Naive thymus-derived CD4-positive, alpha-beta T cell (primary cell): ENCODE measurements at regions not wholly inside any gene's neighbourhood (a gene's known extent, or its start where the extent isn't known, plus 50 kb on each side); places are given as distances from the start of the nearest gene placed in this dataset.

Experiments
- ATAC-seq: fragments of 150-1000 bp; cut with Tn5 transposase; 2 replicates; pipeline ENCODE4 v1.10.0; 2021; ENCODE audit warnings: mild to moderate bottlenecking, moderate library complexity
- CTCF ChIA-PET: fragments of 350-600 bp; sonication (Branson Sonifier 250); formaldehyde crosslinking; loops from one replicate; lab custom pipeline; 2021; ENCODE audit warnings: antibody characterized with exemption; lab: Charles Lee
- POLR2A ChIA-PET: fragments of 350-600 bp; sonication (Branson Sonifier 250); formaldehyde crosslinking; loops from one replicate; lab custom pipeline; 2021; ENCODE audit warnings: antibody characterized with exemption, inconsistent platforms; lab: Charles Lee
- DNase-seq, 9 donors: peaks; one replicate each; pipeline versions ENCODE4 v3.0.0 to v3.0.0-alpha.2; 2020 to 2022; ENCODE audit warnings: mixed read lengths in 1 of 9
- H3K27ac ChIP-seq: one replicate; pipeline ENCODE4 v1.7.0; 2013; ENCODE audit warnings: mild to moderate bottlenecking, low read depth, low read length, moderate library complexity
- H3K27me3 ChIP-seq, 2 donors: one replicate each; pipeline ENCODE4 v1.7.0; 2013; ENCODE audit warnings: low read length in 2 of 2, mild to moderate bottlenecking in 2 of 2, moderate library complexity in 2 of 2; ENCODE audit not compliant: control insufficient read depth in 2 of 2, insufficient read depth in 2 of 2
- H3K36me3 ChIP-seq, 3 experiments: 1 replicate in 2 of 3; 2 replicates in 1 of 3; pipeline ENCODE4 v1.7.0; 2013; ENCODE audit warnings: low read length in 3 of 3, mild to moderate bottlenecking in 3 of 3, moderate library complexity in 1 of 3; ENCODE audit not compliant: insufficient read depth in 3 of 3, control insufficient read depth in 2 of 3
- H3K4me1 ChIP-seq, 2 donors: one replicate each; pipeline ENCODE4 v1.7.0; 2013; ENCODE audit warnings: low read length in 2 of 2, mild to moderate bottlenecking in 2 of 2, moderate library complexity in 1 of 2; ENCODE audit not compliant: control insufficient read depth in 2 of 2, insufficient read depth in 2 of 2
- H3K4me3 ChIP-seq: 2 replicates; pipeline ENCODE4 v1.7.0; 2013; ENCODE audit warnings: mild to moderate bottlenecking, low read length
- H3K9me3 ChIP-seq, 3 experiments: 1 replicate in 2 of 3; 2 replicates in 1 of 3; pipeline ENCODE4 v1.7.0; 2013; ENCODE audit warnings: low read length in 3 of 3; ENCODE audit not compliant: control insufficient read depth in 2 of 3
- H3K27ac Mint-ChIP-seq, 9 donors: one replicate each; pipeline ENCODE4 v1.8.0; 2020 to 2022; ENCODE audit warnings: mixed read lengths in 9 of 9, mild to moderate bottlenecking in 8 of 9, moderate library complexity in 5 of 9, inconsistent platforms in 2 of 9
- H3K27me3 Mint-ChIP-seq, 5 donors: one replicate each; pipeline ENCODE4 v1.8.0; 2021 to 2022; ENCODE audit warnings: mixed read lengths in 5 of 5, mild to moderate bottlenecking in 1 of 5
- H3K36me3 Mint-ChIP-seq, 5 donors: one replicate each; pipeline ENCODE4 v1.8.0; 2020 to 2022; ENCODE audit warnings: mixed read lengths in 5 of 5, mild to moderate bottlenecking in 3 of 5, inconsistent platforms in 1 of 5
- H3K4me1 Mint-ChIP-seq, 7 donors: one replicate each; pipeline ENCODE4 v1.8.0; 2020 to 2022; ENCODE audit warnings: mixed read lengths in 7 of 7, mild to moderate bottlenecking in 3 of 7, inconsistent platforms in 1 of 7
- H3K4me3 Mint-ChIP-seq, 10 donors: one replicate each; pipeline ENCODE4 v1.8.0; 2020 to 2022; ENCODE audit warnings: mild to moderate bottlenecking in 10 of 10, mixed read lengths in 10 of 10, moderate library complexity in 6 of 10, inconsistent platforms in 2 of 10
- H3K9me3 Mint-ChIP-seq, 11 donors: one replicate each; pipeline ENCODE4 v1.8.0; 2020 to 2022; ENCODE audit warnings: mixed read lengths in 11 of 11, mild to moderate bottlenecking in 4 of 11, inconsistent platforms in 1 of 11, moderate library complexity in 1 of 11
- intact Hi-C, 2 donors: fragments of 100-400 bp; cut with micrococcal nuclease; formaldehyde crosslinking; loops; one replicate each; pipeline ENCODE4 v1.15.1; 2023

GRCh38 chr3:99012051-99012450 lies 110.6 kb upstream of the DCBLD2 start:
- ChIA-PET CTCF (no interaction called here), POLR2A (no interaction called here)
- Mint-ChIP-seq H3K9me3 (peaks cover 0 to 4% (median 0%) of the 10 kb centered on the region in 11 donors), H3K27ac (no peak overlapping the region), H3K4me3 (no peak overlapping the region), H3K4me1 (no peaks in the 10 kb centered on the region), H3K27me3 (peaks cover 0 to 13% (median 9%) of the 10 kb centered on the region in 5 donors), H3K36me3 (peaks cover 0 to 4% (median 0%) of the 10 kb centered on the region in 5 donors)
- Histone ChIP-seq H3K4me1 (no peaks in the 10 kb centered on the region), H3K36me3 (no peaks in the 10 kb centered on the region), H3K27me3 (no peaks in the 10 kb centered on the region), H3K9me3 (no peaks in the 10 kb centered on the region), H3K27ac (no peak overlapping the region), H3K4me3 (no peak overlapping the region)
- intact Hi-C loops, result no loop called here
- no peak for ATAC-seq
- no peak for DNase-seq

- no peaks in the 10 kb centered on the region for H3K4me1 ChIP-seq
- no peak overlapping the region for H3K27ac Mint-ChIP-seq
- intact Hi-C loops, result no loop called here
- H3K27me3 Mint-ChIP-seq, result peaks cover 2 to 13% (median 9%) of the 10 kb centered on the region in 5 donors
- no peak overlapping the region for H3K4me3 Mint-ChIP-seq
- ChIA-PET CTCF (no interaction called here), POLR2A (no interaction called here)
- peaks cover 0 to 4% (median 0%) of the 10 kb centered on the region in 5 donors for H3K36me3 Mint-ChIP-seq
- ATAC-seq (no peak), DNase-seq (no peak)
- no peak overlapping the region for H3K4me3 ChIP-seq
- no peaks in the 10 kb centered on the region for H3K36me3 ChIP-seq
- H3K4me1 Mint-ChIP-seq, result no peaks in the 10 kb centered on the region
- H3K27ac ChIP-seq, result no peak overlapping the region
- H3K27me3 ChIP-seq, result no peaks in the 10 kb centered on the region
- H3K9me3 Mint-ChIP-seq, result peaks cover 0 to 5% (median 0%) of the 10 kb centered on the region in 11 donors
- H3K9me3 ChIP-seq, result no peaks in the 10 kb centered on the region
These were observed 108.4 kb upstream of the DCBLD2 start for GRCh38 chr3:99009851-99010250.

GRCh38 chr3:99006686-99007085 lies 105.2 kb upstream of the DCBLD2 start:
- Mint-ChIP-seq H3K27ac (no peak overlapping the region), H3K4me3 (no peak overlapping the region), H3K27me3 (peaks cover 2 to 16% (median 14%) of the 10 kb centered on the region in 5 donors), H3K4me1 (no peaks in the 10 kb centered on the region), H3K9me3 (peaks cover 0 to 11% (median 1%) of the 10 kb centered on the region in 11 donors), H3K36me3 (peaks cover 0 to 4% (median 0%) of the 10 kb centered on the region in 5 donors)
- Histone ChIP-seq H3K4me3 (no peak overlapping the region), H3K9me3 (no peaks in the 10 kb centered on the region), H3K27me3 (no peaks in the 10 kb centered on the region), H3K36me3 (no peaks in the 10 kb centered on the region), H3K27ac (no peak overlapping the region), H3K4me1 (no peaks in the 10 kb centered on the region)
- intact Hi-C loops, result no loop called here
- ChIA-PET CTCF (no interaction called here), POLR2A (no interaction called here)
- ATAC-seq (no peak), DNase-seq (no peak)

GRCh38 chr3:98999675-99000074 lies 98.2 kb upstream of the DCBLD2 start:
- ChIA-PET CTCF (no interaction called here), POLR2A (no interaction called here)
- no peaks in the 10 kb centered on the region for H3K9me3 ChIP-seq
- ATAC-seq, result no peak
- no peaks in the 10 kb centered on the region for H3K4me1 ChIP-seq
- no peaks in the 10 kb centered on the region for H3K36me3 ChIP-seq
- no peaks in the 10 kb centered on the region for H3K27me3 ChIP-seq
- Mint-ChIP-seq H3K36me3 (no peaks in the 10 kb centered on the region), H3K9me3 (peaks cover 0 to 15% (median 1%) of the 10 kb centered on the region in 11 donors), H3K4me3 (no peak overlapping the region), H3K27me3 (peaks cover 0 to 24% (median 16%) of the 10 kb centered on the region in 5 donors), H3K4me1 (no peaks in the 10 kb centered on the region), H3K27ac (no peak overlapping the region)
- no peak overlapping the region for H3K4me3 ChIP-seq
- H3K27ac ChIP-seq, result no peak overlapping the region
- no peak for DNase-seq
- intact Hi-C loops, result no loop called here

- intact Hi-C loops, result loop anchor here (1.0 kb wide), 1 partner anchor 177 kb away; no protein-coding TSS in a partner anchor
- Mint-ChIP-seq H3K4me3 (no peak overlapping the region), H3K27me3 (peaks cover 0 to 13% (median 4%) of the 10 kb centered on the region in 5 donors), H3K27ac (no peak overlapping the region), H3K9me3 (peaks cover 0 to 15% (median 2%) of the 10 kb centered on the region in 11 donors), H3K36me3 (no peaks in the 10 kb centered on the region), H3K4me1 (no peaks in the 10 kb centered on the region)
- CTCF ChIA-PET, result interaction anchor here (1.6 to 1.7 kb wide), 2 partner anchors 177 to 180 kb away, joined by 5 read pairs; no protein-coding TSS in a partner anchor
- no peaks in the 10 kb centered on the region for H3K9me3 ChIP-seq
- ATAC-seq, result no peak
- no peaks in the 10 kb centered on the region for H3K36me3 ChIP-seq
- H3K27me3 ChIP-seq, result no peaks in the 10 kb centered on the region
- no peak overlapping the region for H3K4me3 ChIP-seq
- no peak for DNase-seq
- H3K27ac ChIP-seq, result no peak overlapping the region
- H3K4me1 ChIP-seq, result no peaks in the 10 kb centered on the region
- POLR2A ChIA-PET, result no interaction called here
These were observed 92.8 kb upstream of the DCBLD2 start for GRCh38 chr3:98994128-98994762.

GRCh38 chr3:98991393-98991792 lies 89.9 kb upstream of the DCBLD2 start:
- H3K36me3 ChIP-seq, result no peaks in the 10 kb centered on the region
- ChIA-PET CTCF (no interaction called here), POLR2A (no interaction called here)
- ATAC-seq (no peak), DNase-seq (no peak)
- no peaks in the 10 kb centered on the region for H3K4me1 Mint-ChIP-seq
- H3K4me3 ChIP-seq, result no peak overlapping the region
- peaks cover 0 to 15% (median 3%) of the 10 kb centered on the region in 11 donors for H3K9me3 Mint-ChIP-seq
- no peaks in the 10 kb centered on the region for H3K36me3 Mint-ChIP-seq
- H3K27me3 ChIP-seq, result no peaks in the 10 kb centered on the region
- peaks cover 0 to 8% (median 5%) of the 10 kb centered on the region in 5 donors for H3K27me3 Mint-ChIP-seq
- no peak overlapping the region for H3K27ac Mint-ChIP-seq
- no peaks in the 10 kb centered on the region for H3K9me3 ChIP-seq
- H3K4me3 Mint-ChIP-seq, result no peak overlapping the region
- H3K27ac ChIP-seq, result no peak overlapping the region
- intact Hi-C loops, result no loop called here
- H3K4me1 ChIP-seq, result no peaks in the 10 kb centered on the region

- no peak for ATAC-seq
- H3K36me3 ChIP-seq, result no peaks in the 10 kb centered on the region
- H3K4me3 ChIP-seq, result no peak overlapping the region
- intact Hi-C loops, result no loop called here
- POLR2A ChIA-PET, result no interaction called here
- H3K27me3 ChIP-seq, result no peaks in the 10 kb centered on the region
- Mint-ChIP-seq H3K27me3 (peaks cover 0 to 8% (median 5%) of the 10 kb centered on the region in 5 donors), H3K27ac (no peak overlapping the region), H3K4me1 (no peaks in the 10 kb centered on the region), H3K4me3 (no peak overlapping the region), H3K36me3 (no peaks in the 10 kb centered on the region), H3K9me3 (peaks cover 0 to 15% (median 3%) of the 10 kb centered on the region in 11 donors)
- no peak overlapping the region for H3K27ac ChIP-seq
- CTCF ChIA-PET, result no interaction called here
- no peak for DNase-seq
- no peaks in the 10 kb centered on the region for H3K4me1 ChIP-seq
- H3K9me3 ChIP-seq, result no peaks in the 10 kb centered on the region
These were observed 89.2 kb upstream of the DCBLD2 start for GRCh38 chr3:98990657-98991056.
